ENCODE measurements at regions not wholly inside any gene's neighbourhood (a gene's known extent, or its start where the extent isn't known, plus 50 kb on each side); places are given as distances from the start of the nearest gene placed in this dataset.

GRCh38 chr13:80036845-80037504, 304.0 kb downstream of the SPRY2 start:
- ATAC-seq (ENCODE audit: low FRiP score): no peak
- DNase-seq (ENCODE audit: low spot score): no peak
- TF ChIP-seq, protein P1, sequence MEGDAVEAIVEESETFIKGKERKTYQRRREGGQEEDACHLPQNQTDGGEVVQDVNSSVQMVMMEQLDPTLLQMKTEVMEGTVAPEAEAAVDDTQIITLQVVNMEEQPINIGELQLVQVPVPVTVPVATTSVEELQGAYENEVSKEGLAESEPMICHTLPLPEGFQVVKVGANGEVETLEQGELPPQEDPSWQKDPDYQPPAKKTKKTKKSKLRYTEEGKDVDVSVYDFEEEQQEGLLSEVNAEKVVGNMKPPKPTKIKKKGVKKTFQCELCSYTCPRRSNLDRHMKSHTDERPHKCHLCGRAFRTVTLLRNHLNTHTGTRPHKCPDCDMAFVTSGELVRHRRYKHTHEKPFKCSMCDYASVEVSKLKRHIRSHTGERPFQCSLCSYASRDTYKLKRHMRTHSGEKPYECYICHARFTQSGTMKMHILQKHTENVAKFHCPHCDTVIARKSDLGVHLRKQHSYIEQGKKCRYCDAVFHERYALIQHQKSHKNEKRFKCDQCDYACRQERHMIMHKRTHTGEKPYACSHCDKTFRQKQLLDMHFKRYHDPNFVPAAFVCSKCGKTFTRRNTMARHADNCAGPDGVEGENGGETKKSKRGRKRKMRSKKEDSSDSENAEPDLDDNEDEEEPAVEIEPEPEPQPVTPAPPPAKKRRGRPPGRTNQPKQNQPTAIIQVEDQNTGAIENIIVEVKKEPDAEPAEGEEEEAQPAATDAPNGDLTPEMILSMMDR (IDR thresholded peaks at IDR 0.05): no peak

- ATAC-seq (ENCODE audit: low FRiP score) (no peak), DNase-seq (ENCODE audit: low spot score) (no peak)
Measured at GRCh38 chr13:80035096-80035495, 305.8 kb downstream of the SPRY2 start.

GRCh38 chr13:80033951-80034350, 307.0 kb downstream of the SPRY2 start:
- DNase-seq (ENCODE audit: low spot score) (no peak), ATAC-seq (ENCODE audit: low FRiP score) (no peak)
- TF ChIP-seq, protein P1 (IDR thresholded peaks at IDR 0.05): no peak

More at GRCh38 chr13:80035096-80035495, 305.8 kb downstream of the SPRY2 start:
- TF ChIP-seq, protein P1 (IDR thresholded peaks at IDR 0.05): no peak

GRCh38 chr13:80033286-80033685, 307.6 kb downstream of the SPRY2 start:
- ATAC-seq (ENCODE audit: low FRiP score) (no peak), DNase-seq (ENCODE audit: low spot score) (no peak)
- TF ChIP-seq, protein P1 (IDR thresholded peaks at IDR 0.05): no peak

- no peak for ATAC-seq (ENCODE audit: low FRiP score)
- TF ChIP-seq, protein P1 (IDR thresholded peaks at IDR 0.05): no peak
- no peak for DNase-seq (ENCODE audit: low spot score)
Measured at GRCh38 chr13:80030491-80030890, 310.4 kb downstream of the SPRY2 start.

DNA sequence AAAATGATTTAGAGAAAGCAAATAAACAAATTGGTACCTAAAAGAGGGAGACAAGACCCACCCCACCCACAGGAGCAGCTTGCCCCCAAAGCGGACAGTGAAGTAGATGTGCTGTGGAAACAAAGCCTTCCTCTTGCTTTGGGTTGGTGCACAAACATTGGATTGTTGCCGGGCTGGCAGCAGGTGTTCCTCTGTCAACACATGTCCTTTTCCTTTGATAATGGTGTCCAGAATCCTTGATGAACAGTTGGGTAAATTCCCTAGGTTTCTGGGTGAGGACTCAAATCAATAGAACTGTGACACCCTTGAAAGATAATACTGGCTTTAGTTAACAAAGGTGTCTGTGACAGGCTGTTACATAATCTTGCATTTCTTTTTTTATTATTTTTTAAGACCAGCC, 311.8 kb downstream of the SPRY2 start:
- TF ChIP-seq, protein P1 (IDR thresholded peaks at IDR 0.05): no peak
- ATAC-seq (ENCODE audit: low FRiP score) (no peak), DNase-seq (ENCODE audit: low spot score) (no peak)

DNA sequence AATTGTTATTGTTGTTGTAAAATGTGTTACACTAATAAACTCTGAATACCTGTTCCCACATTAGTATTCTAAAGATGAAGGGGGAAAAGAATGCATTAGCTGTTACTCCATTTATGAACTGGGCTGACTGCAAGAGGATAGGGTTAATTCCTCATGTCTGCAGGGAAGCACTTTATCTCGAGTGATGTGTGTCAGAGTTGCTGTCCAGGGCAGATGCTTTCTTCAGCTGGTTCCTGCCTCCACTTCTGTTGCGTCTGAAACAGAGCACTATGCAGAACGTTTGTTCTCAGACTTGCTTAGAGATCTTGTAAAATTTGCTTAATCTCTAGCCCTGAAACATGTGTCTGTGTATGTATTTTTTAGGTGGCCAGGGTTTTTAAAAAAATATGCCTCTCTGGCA, 318.8 kb downstream of the SPRY2 start:
- DNase-seq (ENCODE audit: low spot score) (no peak), ATAC-seq (ENCODE audit: low FRiP score) (no peak)
- TF ChIP-seq, protein P1 (IDR thresholded peaks at IDR 0.05): no peak

All from omental fat pad (tissue), 3 donors.